Brain microvascular endothelial cell (primary cell): ENCODE measurements at regions not wholly inside any gene's neighbourhood (a gene's known extent, or its start where the extent isn't known, plus 50 kb on each side); places are given as distances from the start of the nearest gene placed in this dataset.

Experiments
- DNase-seq: peaks from one replicate; pipeline ENCODE4 v3.0.0-alpha.2; 2020
- H3K27ac ChIP-seq: fragments of 250-450 bp; sonication (Bioruptor Pico); 2 replicates; pipeline ENCODE4 v1.5.1; 2020; ENCODE audit warnings: mild to moderate bottlenecking, moderate library complexity
- H3K27me3 ChIP-seq: fragments of 250-450 bp; sonication (Bioruptor Pico); replicated peaks from 2 replicates; pipeline ENCODE4 v1.5.1; 2020; ENCODE audit warnings: mild to moderate bottlenecking
- H3K36me3 ChIP-seq: fragments of 250-450 bp; sonication (Bioruptor Pico); replicated peaks from 2 replicates; pipeline ENCODE4 v1.5.1; 2020; ENCODE audit warnings: mild to moderate bottlenecking
- H3K4me3 ChIP-seq: 2 replicates; pipeline ENCODE4 v1.5.1; 2011; ENCODE audit warnings: low read depth, mild to moderate bottlenecking, control low read depth, low read length, moderate library complexity
- CTCF ChIP-seq: IDR thresholded peaks from 2 replicates; pipeline ENCODE4 v1.5.1; 2011; ENCODE audit warnings: low read depth, mild to moderate bottlenecking, moderate library complexity, low read length, control low read depth, inconsistent platforms; ENCODE audit errors: missing control alignments
- in situ Hi-C: cut with HindIII; loops from 2 replicates; pipeline ENCODE4 v1.10.0; 2017; ENCODE audit warnings: low sequenced_read_pairs, low pct_ligation_motif_present

DNA sequence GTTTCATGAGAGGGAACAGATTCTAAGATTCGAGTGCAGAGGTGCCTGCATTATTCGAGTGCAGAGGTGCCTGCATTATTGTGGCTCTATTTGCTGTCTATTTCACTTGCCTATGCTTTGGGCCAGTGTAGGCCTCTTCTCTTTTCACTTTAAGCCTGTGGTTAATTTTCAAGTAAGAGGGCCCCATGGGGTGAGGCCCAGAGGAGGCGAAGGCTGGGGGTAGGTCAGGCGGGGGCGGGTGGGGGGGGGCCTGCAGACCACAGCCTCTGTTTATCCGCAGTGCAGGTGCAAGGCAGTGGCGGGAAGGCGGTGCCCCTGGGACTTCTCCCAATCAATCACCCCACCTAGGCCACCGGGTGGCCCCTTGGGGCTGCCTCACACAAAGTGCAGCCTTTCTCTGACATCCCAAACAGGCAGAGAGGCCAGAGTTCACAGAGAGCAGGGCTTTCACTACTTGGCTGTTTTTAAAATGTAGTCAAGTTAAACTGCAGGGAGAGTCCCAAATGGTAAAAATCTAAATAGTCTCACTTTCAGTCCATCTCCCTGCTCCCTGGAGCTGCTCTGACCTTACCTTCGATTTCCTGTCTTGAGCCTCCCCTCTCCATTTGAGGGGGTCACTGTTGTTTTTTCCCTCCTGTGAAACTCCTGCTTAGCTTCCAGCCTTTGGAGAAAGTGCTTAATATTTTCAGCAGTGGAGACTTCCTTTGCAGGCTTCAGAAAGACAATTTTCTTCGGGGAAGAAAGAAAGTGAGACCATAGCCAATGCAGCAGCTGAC lies 249.0 kb downstream of the DLEU7 start:
- Histone ChIP-seq H3K36me3 (no peaks in the 10 kb centered on the region), H3K27me3 (no peaks in the 10 kb centered on the region), H3K4me3 (no peak overlapping the region), H3K27ac (no peak overlapping the region)
- no peak for DNase-seq
- in situ Hi-C loops: no loop called here
- TF ChIP-seq CTCF: no peak

- no peak for DNase-seq
- Histone ChIP-seq H3K36me3 (no peaks in the 10 kb centered on the region), H3K27ac (no peak overlapping the region), H3K4me3 (no peak overlapping the region), H3K27me3 (no peaks in the 10 kb centered on the region)
- in situ Hi-C loops: no loop called here
- TF ChIP-seq CTCF: no peak
These were observed 248.3 kb downstream of the DLEU7 start for GRCh38 chr13:50595196-50595595.

DNA sequence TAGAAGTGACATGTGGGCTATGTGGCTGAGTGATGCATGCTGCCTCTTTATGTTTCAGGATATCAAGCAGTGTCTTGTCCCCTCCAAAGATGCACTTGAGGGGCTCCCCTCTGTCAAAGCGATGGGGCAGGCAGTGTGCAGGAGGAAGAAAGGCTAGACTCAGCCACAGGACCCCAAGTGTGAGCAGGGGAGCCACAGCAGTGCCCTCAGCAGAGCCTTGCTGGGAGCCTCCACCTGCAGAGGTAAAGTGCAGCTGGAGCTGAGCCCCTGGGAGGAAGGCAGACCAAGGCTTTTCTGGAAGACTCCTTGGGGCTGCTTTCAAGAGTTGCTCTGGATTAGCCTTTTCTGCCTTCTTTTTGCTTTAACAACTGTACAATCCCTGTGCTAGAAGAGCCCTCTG lies 247.3 kb downstream of the DLEU7 start:
- no peaks in the 10 kb centered on the region for H3K27me3 ChIP-seq
- no peak overlapping the region for H3K27ac ChIP-seq
- H3K4me3 ChIP-seq: no peak overlapping the region
- in situ Hi-C loops: no loop called here
- no peak for TF ChIP-seq CTCF
- DNase-seq: no peak
- H3K36me3 ChIP-seq: no peaks in the 10 kb centered on the region

- H3K27me3 ChIP-seq: no peaks in the 10 kb centered on the region
- no peaks in the 10 kb centered on the region for H3K36me3 ChIP-seq
- DNase-seq: no peak
- in situ Hi-C loops: no loop called here
- no peak overlapping the region for H3K27ac ChIP-seq
- no peak overlapping the region for H3K4me3 ChIP-seq
- TF ChIP-seq CTCF: no peak
These were observed 246.7 kb downstream of the DLEU7 start for GRCh38 chr13:50596776-50597203.

DNA sequence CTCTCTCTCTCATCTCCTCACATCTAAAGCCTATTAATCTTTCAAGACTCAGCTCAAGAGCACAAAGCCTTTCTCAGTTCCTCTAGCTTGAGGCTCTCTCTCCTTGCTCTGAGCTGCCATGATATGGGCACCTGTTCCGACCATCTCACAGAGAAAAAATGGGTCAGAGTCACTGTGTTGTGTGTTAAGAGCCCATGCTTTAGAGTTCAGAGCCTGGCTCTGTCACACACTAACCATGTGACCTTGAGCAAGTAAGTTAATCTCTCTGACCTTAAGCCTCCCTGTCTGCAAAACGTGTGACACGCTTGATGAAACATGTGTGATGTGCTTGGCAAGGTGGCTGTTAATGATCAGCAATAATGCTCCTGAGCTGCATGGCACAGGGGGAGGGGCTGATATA lies 245.2 kb downstream of the DLEU7 start:
- H3K27me3 ChIP-seq: no peaks in the 10 kb centered on the region
- DNase-seq: no peak
- TF ChIP-seq CTCF: no peak
- H3K4me3 ChIP-seq: no peak overlapping the region
- H3K36me3 ChIP-seq: no peaks in the 10 kb centered on the region
- H3K27ac ChIP-seq: no peak overlapping the region
- in situ Hi-C loops: no loop called here

DNA sequence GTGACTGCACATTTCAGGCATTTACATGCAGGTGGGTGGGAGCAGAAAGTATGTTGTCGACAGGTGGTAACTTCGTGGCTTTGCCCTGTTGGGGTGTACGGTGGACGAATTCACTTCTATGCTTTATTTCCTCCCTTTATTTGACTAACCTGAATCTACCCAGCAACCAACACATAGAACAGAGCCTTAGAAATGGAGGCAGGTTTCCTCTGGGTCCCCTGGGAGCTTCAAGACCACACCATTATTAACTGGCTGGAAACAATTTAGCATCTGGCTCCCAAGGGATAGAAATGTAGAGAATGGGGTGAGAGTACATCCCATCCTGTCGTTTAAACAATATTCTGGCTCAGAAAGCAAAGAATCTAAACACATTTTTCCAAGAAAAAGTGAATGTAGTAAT lies 244.4 kb downstream of the DLEU7 start:
- H3K27ac ChIP-seq: no peak overlapping the region
- in situ Hi-C loops: no loop called here
- TF ChIP-seq CTCF: no peak
- no peaks in the 10 kb centered on the region for H3K27me3 ChIP-seq
- no peak overlapping the region for H3K4me3 ChIP-seq
- H3K36me3 ChIP-seq: no peaks in the 10 kb centered on the region
- no peak for DNase-seq
